ENCODE measurements at regions not wholly inside any gene's neighbourhood (a gene's known extent, or its start where the extent isn't known, plus 50 kb on each side); places are given as distances from the start of the nearest gene placed in this dataset.

DNA sequence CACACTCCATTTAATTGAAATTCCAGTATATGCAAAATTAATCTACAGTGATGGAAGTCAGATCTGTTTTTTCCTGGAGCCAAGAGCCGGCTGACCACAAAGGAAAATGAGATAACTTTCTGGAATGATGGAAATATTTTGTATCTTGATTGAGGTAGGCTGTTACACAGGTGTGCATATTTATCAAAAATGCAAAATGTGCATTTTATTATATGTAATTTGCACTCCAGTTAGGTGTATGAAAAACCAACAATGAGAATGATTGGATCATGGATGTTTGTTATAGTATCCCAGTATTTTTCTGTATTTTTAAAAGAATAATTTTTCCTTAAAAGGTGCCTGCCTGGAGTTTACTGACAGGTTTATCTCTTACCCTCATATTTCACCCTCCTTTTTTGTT lies 242.0 kb upstream of the JAG1 start:
- FAIRE-seq (no peak), ATAC-seq (no peak), DNase-seq (ENCODE audit: low spot score) (no peak)
- Histone ChIP-seq H3K9ac (ENCODE audit: insufficient read depth, low read depth, low read length) (no peak overlapping the region), H3K9me3 (ENCODE audit: low read length) (no peaks in the 10 kb centered on the region), H3K27me3 (ENCODE audit: control insufficient read depth in 1 of 2, insufficient read depth in 2 of 2, low read length in 2 of 2) (0 out of 5 replicates have a peak, but pooled peaks cover 0 to 4% of the 10 kb centered on the region in 2 experiments), H2AFZ (ENCODE audit: low read length) (no peak overlapping the region), H3K36me3 (replicated peaks in 1 of 2; ENCODE audit: control insufficient read depth in 1 of 2, insufficient read depth in 2 of 2, low read length in 2 of 2) (no peaks in the 10 kb centered on the region), H3K4me2 (ENCODE audit: low read depth, low read length) (no peak overlapping the region), H3K79me2 (ENCODE audit: insufficient read depth, low read length) (no peaks in the 10 kb centered on the region), H3K4me3 (replicated peaks in 1 of 3; ENCODE audit: insufficient read depth in 1 of 3, low read depth in 2 of 3, low read length in 3 of 3) (no peak overlapping the region), H3K4me1 (ENCODE audit: insufficient read depth, low read length) (no peaks in the 10 kb centered on the region), H4K20me1 (ENCODE audit: insufficient read depth, low read length) (no peaks in the 10 kb centered on the region), H3K27ac (ENCODE audit: extremely low read length, insufficient read depth, low read length) (no peak overlapping the region)
- no TSS peak for BruUV-seq (replicated peaks)
- ChIA-PET CTCF (ENCODE audit: low intra/inter-chr PET ratio, low total read pairs) (no interaction called here), POLR2A (no interaction called here)
- intact Hi-C loops (cut with micrococcal nuclease; ENCODE audit: unreplicated experiment) (no loop called here), in situ Hi-C loops (cut with HindIII; ENCODE audit: extremely low pct_ligation_motif_present, low pct_unique_long_range_greater_than_20kb) (no loop called here)
- WGBS (ENCODE audit: low lambda C conversion rate) = 0% methylated on average over 1 of the region's 1 CpG
- TF ChIP-seq MAFF (IDR thresholded peaks at IDR 0.05; ENCODE audit: low read depth, low read length) (peak; percentile 69; the same call in 1 of the 2 replicates), ZMYM3 (CRISPR knock-in tag; IDR thresholded peaks at IDR 0.05) (no peak), NFYB (CRISPR knock-in tag; IDR thresholded peaks at IDR 0.05) (no peak), ZNF3 (CRISPR knock-in tag; IDR thresholded peaks at IDR 0.05) (no peak), MAFK (conservative IDR thresholded peaks at IDR 0.05 in 1 of 2, IDR thresholded peaks at IDR 0.05 in 1 of 2; ENCODE audit: low read length in 2 of 2) (peak; percentile 47 to 70; a peak in 2 of 4 replicates), ZNF850 (CRISPR knock-in tag; conservative IDR thresholded peaks at IDR 0.05) (no peak)
- TF ChIP-seq, protein P1, sequence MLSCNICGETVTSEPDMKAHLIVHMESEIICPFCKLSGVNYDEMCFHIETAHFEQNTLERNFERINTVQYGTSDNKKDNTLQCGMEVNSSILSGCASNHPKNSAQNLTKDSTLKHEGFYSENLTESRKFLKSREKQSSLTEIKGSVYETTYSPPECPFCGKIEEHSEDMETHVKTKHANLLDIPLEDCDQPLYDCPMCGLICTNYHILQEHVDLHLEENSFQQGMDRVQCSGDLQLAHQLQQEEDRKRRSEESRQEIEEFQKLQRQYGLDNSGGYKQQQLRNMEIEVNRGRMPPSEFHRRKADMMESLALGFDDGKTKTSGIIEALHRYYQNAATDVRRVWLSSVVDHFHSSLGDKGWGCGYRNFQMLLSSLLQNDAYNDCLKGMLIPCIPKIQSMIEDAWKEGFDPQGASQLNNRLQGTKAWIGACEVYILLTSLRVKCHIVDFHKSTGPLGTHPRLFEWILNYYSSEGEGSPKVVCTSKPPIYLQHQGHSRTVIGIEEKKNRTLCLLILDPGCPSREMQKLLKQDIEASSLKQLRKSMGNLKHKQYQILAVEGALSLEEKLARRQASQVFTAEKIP (CRISPR knock-in tag; IDR thresholded peaks at IDR 0.05; ENCODE audit: borderline replicate concordance) = no peak
- TF ChIP-seq, protein P2, sequence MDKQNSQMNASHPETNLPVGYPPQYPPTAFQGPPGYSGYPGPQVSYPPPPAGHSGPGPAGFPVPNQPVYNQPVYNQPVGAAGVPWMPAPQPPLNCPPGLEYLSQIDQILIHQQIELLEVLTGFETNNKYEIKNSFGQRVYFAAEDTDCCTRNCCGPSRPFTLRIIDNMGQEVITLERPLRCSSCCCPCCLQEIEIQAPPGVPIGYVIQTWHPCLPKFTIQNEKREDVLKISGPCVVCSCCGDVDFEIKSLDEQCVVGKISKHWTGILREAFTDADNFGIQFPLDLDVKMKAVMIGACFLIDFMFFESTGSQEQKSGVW (CRISPR knock-in tag; IDR thresholded peaks at IDR 0.05; ENCODE audit: borderline replicate concordance) = no peak
- TF ChIP-seq, protein P3, sequence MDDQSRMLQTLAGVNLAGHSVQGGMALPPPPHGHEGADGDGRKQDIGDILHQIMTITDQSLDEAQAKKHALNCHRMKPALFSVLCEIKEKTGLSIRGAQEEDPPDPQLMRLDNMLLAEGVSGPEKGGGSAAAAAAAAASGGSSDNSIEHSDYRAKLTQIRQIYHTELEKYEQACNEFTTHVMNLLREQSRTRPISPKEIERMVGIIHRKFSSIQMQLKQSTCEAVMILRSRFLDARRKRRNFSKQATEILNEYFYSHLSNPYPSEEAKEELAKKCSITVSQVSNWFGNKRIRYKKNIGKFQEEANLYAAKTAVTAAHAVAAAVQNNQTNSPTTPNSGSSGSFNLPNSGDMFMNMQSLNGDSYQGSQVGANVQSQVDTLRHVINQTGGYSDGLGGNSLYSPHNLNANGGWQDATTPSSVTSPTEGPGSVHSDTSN (CRISPR knock-in tag; IDR thresholded peaks at IDR 0.05; ENCODE audit: borderline replicate concordance) = no peak
